GM12864 (cell line): ENCODE measurements at regions not wholly inside any gene's neighbourhood (a gene's known extent, or its start where the extent isn't known, plus 50 kb on each side); places are given as distances from the start of the nearest gene placed in this dataset.
A peak's percentile ranks its signal among the peaks of the same experiment; 100 is the strongest.

Experiments used
- DNase-seq: peaks from one replicate; pipeline ENCODE4 v3.0.0-alpha.2; 2011; ENCODE audit warnings: low read depth
- H3K4me3 ChIP-seq: 2 replicates; pipeline ENCODE4 v1.5.1; 2011; ENCODE audit warnings: mild to moderate bottlenecking, low read depth, low read length, control low read depth
- CTCF ChIP-seq: IDR thresholded peaks from 2 replicates; pipeline ENCODE4 v1.5.1; 2011; ENCODE audit warnings: low read depth, mild to moderate bottlenecking, moderate library complexity, low read length, control low read depth, inconsistent platforms; ENCODE audit errors: missing control alignments

GRCh38 chr12:92444763-92445162, 258.0 kb upstream of the PLEKHG7 start:
- no peak for TF ChIP-seq CTCF
- H3K4me3 ChIP-seq = peak overlapping the region; percentile 7; the same call in 1 of the 2 replicates

GRCh38 chr12:92442782-92443181, 260.0 kb upstream of the PLEKHG7 start:
- no peak for DNase-seq
- TF ChIP-seq CTCF = no peak
- H3K4me3 ChIP-seq = no peak overlapping the region

More at GRCh38 chr12:92444763-92445162, 258.0 kb upstream of the PLEKHG7 start:
- DNase-seq = peak; percentile 47

GRCh38 chr12:92440072-92440471, 262.7 kb upstream of the PLEKHG7 start:
- TF ChIP-seq CTCF = no peak
- H3K4me3 ChIP-seq = no peak overlapping the region
- no peak for DNase-seq

GRCh38 chr12:92439420-92439805, 263.4 kb upstream of the PLEKHG7 start:
- H3K4me3 ChIP-seq = no peak overlapping the region
- no peak for TF ChIP-seq CTCF
- DNase-seq = no peak

- TF ChIP-seq CTCF = no peak
- no peak overlapping the region for H3K4me3 ChIP-seq
- DNase-seq = no peak
Observed at GRCh38 chr12:92438641-92439419, 264.0 kb upstream of the PLEKHG7 start.

GRCh38 chr12:92437452-92437851, 265.3 kb upstream of the PLEKHG7 start:
- no peak for TF ChIP-seq CTCF
- H3K4me3 ChIP-seq = no peak overlapping the region
- no peak for DNase-seq

- no peak for DNase-seq
- H3K4me3 ChIP-seq = no peak overlapping the region
- no peak for TF ChIP-seq CTCF
Observed at GRCh38 chr12:92436856-92437255, 265.9 kb upstream of the PLEKHG7 start.
